WTC11 (cell line): ENCODE measurements at regions not wholly inside any gene's neighbourhood (a gene's known extent, or its start where the extent isn't known, plus 50 kb on each side); places are given as distances from the start of the nearest gene placed in this dataset.
"Not testable (repeated sequence)": the region's sequence is repeated elsewhere in the genome, so short reads cannot be mapped to it uniquely, and the experiment has no call there.

Experiments
- ATAC-seq: fragments of 200-7000 bp; cut with Tn5 transposase; 2 replicates; pipeline ENCODE4 v1.10.0; 2021; ENCODE audit warnings: mild to moderate bottlenecking, moderate library complexity
- CTCF ChIA-PET: fragments of 300-600 bp; sonication (Branson Sonifier 250); formaldehyde crosslinking; loops from one replicate; lab custom pipeline; 2021; ENCODE audit warnings: antibody characterized with exemption; lab: Charles Lee
- POLR2A ChIA-PET: fragments of 350-600 bp; sonication (Branson Sonifier 250); formaldehyde crosslinking; loops from one replicate; lab custom pipeline; 2021; ENCODE audit warnings: antibody characterized with exemption; lab: Charles Lee
- DNase-seq: peaks from one replicate; pipeline ENCODE4 v3.0.0; 2021; ENCODE audit warnings: low spot score
- H3K27ac Mint-ChIP-seq: 2 replicates; pipeline ENCODE4 v1.8.0; 2021; ENCODE audit warnings: mixed read lengths
- H3K27me3 Mint-ChIP-seq: 2 replicates; pipeline ENCODE4 v1.8.0; 2021; ENCODE audit warnings: low read depth, mild to moderate bottlenecking, moderate library complexity, mixed read lengths
- H3K36me3 Mint-ChIP-seq: 2 replicates; pipeline ENCODE4 v1.8.0; 2021; ENCODE audit warnings: mixed read lengths
- H3K4me1 Mint-ChIP-seq: 2 replicates; pipeline ENCODE4 v1.8.0; 2022; ENCODE audit warnings: mixed read lengths
- H3K4me3 Mint-ChIP-seq: 2 replicates; pipeline ENCODE4 v1.8.0; 2021; ENCODE audit warnings: mild to moderate bottlenecking, moderate library complexity, mixed read lengths
- H3K9me3 Mint-ChIP-seq: 2 replicates; pipeline ENCODE4 v1.8.0; 2021; ENCODE audit warnings: mixed read lengths
- CREB1 ChIP-seq: sonication (generic); formaldehyde crosslinking; IDR thresholded peaks from 2 replicates; pipeline ENCODE4 v1.8.0; 2023; ENCODE audit warnings: mild to moderate bottlenecking, missing genetic modification reagents
- FOXP1 ChIP-seq: sonication (generic); formaldehyde crosslinking; IDR thresholded peaks from 2 replicates; pipeline ENCODE4 v1.8.0; 2022; ENCODE audit warnings: missing genetic modification reagents, mild to moderate bottlenecking, moderate library complexity, borderline replicate concordance
- ZNF121 ChIP-seq: sonication (generic); formaldehyde crosslinking; IDR thresholded peaks from 2 replicates; pipeline ENCODE4 v1.8.0; 2023; ENCODE audit warnings: missing genetic modification reagents
- ZNF396 ChIP-seq: fragments of 250-450 bp; sonication (Bioruptor Pico); IDR thresholded peaks from 2 replicates; pipeline ENCODE4 v1.8.0; 2021; ENCODE audit warnings: mild to moderate bottlenecking, moderate library complexity, borderline replicate concordance
- ZNF671 ChIP-seq: fragments of 250-450 bp; sonication (Bioruptor Pico); IDR thresholded peaks from 2 replicates; pipeline ENCODE4 v1.8.0; 2021; ENCODE audit warnings: mild to moderate bottlenecking
- TF ChIP-seq, protein P1 (sequence below): sonication (generic); formaldehyde crosslinking; IDR thresholded peaks from 2 replicates; pipeline ENCODE4 v1.8.0; 2022; ENCODE audit warnings: mild to moderate bottlenecking, missing genetic modification reagents
- TF ChIP-seq, protein P2 (sequence below): sonication (generic); formaldehyde crosslinking; IDR thresholded peaks from 2 replicates; pipeline ENCODE4 v1.8.0; 2022; ENCODE audit warnings: missing genetic modification reagents
- TF ChIP-seq, protein P3 (sequence below): sonication (generic); formaldehyde crosslinking; conservative IDR thresholded peaks from 2 replicates; pipeline ENCODE4 v1.8.1; 2023; ENCODE audit warnings: mild to moderate bottlenecking, low read depth, missing genetic modification reagents, moderate library complexity

DNA sequence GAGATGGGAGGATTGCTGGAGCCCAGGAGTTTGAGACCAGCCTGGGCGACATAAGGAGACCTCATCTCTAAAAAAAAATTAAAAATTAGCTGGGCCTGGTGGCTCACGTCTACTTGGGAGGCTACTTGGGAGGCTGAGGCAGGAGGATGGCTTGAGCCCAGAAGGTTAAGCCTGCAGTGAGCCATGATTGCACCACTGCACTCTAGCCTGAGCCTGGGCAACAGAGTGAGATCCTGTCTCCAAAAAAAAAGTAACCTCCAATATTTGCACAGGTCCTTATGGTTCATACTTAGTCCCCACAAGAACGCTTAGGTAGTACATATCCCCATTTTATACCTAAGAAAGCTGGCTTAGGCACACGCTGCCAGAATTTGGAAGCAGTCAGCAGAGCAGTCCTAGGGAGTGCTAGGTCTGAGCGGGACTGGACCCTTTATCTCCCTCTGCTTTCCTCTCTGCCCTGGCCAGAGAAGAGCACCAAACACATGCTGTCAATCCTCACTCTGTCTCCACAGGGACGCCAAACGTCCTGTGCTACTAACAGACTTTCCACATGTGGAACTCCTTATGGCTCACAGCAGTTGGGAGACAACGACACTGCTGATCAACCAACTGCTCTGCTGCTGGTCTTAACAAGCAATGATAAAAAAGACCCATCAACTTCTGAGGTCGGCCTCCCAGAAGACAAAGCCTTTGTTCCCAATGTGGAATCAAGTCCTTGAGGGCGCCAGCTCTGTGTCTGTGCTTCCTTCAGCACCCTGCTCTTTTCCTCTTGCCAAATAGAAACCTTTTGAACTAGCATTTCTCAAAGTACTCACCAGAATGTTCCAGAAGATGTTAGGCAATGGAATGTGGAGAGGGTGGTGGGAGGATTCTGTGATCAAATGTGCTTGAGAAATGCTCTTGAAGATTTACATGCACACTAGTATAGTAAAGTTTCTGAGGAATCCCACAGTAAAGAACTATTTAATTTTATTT, 226.3 kb upstream of the DTNBP1 start (continued):
- TF ChIP-seq, protein P1, sequence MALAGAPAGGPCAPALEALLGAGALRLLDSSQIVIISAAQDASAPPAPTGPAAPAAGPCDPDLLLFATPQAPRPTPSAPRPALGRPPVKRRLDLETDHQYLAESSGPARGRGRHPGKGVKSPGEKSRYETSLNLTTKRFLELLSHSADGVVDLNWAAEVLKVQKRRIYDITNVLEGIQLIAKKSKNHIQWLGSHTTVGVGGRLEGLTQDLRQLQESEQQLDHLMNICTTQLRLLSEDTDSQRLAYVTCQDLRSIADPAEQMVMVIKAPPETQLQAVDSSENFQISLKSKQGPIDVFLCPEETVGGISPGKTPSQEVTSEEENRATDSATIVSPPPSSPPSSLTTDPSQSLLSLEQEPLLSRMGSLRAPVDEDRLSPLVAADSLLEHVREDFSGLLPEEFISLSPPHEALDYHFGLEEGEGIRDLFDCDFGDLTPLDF, result no peak
- TF ChIP-seq FOXP1 (CRISPR knock-in tag) (no peak), CREB1 (no peak)

DNA sequence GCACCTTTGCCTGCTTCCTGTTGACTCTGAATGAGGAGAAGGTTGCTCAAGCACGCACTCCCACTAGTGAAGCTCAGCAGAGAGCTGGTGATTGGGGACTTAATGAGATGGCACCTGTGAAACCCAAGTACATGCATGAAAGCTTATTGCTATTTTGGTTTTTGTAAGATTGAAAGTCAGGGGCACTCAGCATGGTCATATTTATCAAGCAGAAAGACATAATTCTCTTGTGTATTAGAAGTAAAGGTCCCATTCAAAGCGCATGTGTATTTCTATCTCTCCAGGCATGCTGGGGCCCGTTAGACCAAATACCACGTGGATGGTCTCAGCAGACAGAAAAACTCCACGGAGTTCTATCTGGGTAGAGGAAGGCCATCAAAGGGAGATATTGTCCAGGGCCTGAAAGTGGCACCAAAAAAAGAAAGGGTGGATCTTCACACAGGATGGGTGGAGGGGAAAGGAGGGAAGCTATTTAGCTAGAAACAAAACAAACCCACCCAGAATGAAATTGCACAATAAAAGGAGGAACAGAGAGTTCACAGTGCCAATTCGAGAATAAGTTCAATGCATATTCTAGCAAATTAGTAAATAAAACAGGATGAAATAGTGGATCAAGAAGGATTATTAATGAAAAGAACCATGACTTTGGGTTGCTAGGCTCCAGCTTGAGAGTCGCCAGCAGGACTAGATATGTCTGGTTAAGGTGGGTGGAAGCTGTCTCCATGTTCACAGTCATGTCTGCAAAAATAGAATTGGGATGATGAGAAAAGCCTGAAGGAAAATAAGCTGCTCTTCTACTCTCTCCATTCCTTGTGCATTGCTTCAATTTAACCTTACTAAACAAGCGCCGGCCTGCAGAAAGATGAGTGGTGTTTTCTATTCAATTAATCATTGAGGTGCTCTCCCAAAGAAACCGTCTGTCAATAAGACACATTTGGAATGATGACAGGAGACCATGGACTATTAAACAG, 224.9 kb upstream of the DTNBP1 start:
- POLR2A ChIA-PET, result no interaction called here
- no peaks in the 10 kb centered on the region for H3K36me3 Mint-ChIP-seq
- TF ChIP-seq ZNF671 (CRISPR knock-in tag) (no peak), ZNF396 (no peak)
- TF ChIP-seq, protein P2, sequence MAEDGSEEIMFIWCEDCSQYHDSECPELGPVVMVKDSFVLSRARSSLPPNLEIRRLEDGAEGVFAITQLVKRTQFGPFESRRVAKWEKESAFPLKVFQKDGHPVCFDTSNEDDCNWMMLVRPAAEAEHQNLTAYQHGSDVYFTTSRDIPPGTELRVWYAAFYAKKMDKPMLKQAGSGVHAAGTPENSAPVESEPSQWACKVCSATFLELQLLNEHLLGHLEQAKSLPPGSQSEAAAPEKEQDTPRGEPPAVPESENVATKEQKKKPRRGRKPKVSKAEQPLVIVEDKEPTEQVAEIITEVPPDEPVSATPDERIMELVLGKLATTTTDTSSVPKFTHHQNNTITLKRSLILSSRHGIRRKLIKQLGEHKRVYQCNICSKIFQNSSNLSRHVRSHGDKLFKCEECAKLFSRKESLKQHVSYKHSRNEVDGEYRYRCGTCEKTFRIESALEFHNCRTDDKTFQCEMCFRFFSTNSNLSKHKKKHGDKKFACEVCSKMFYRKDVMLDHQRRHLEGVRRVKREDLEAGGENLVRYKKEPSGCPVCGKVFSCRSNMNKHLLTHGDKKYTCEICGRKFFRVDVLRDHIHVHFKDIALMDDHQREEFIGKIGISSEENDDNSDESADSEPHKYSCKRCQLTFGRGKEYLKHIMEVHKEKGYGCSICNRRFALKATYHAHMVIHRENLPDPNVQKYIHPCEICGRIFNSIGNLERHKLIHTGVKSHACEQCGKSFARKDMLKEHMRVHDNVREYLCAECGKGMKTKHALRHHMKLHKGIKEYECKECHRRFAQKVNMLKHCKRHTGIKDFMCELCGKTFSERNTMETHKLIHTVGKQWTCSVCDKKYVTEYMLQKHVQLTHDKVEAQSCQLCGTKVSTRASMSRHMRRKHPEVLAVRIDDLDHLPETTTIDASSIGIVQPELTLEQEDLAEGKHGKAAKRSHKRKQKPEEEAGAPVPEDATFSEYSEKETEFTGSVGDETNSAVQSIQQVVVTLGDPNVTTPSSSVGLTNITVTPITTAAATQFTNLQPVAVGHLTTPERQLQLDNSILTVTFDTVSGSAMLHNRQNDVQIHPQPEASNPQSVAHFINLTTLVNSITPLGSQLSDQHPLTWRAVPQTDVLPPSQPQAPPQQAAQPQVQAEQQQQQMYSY, result no peak
- TF ChIP-seq, all 79 proteins: peak for 0
- H3K9me3 Mint-ChIP-seq, result no peaks in the 10 kb centered on the region
- DNase-seq, result no peak
- H3K27me3 Mint-ChIP-seq, result no peaks in the 10 kb centered on the region
- H3K4me1 Mint-ChIP-seq, result peaks cover 4% of the 10 kb centered on the region; the same call in 1 of the 2 replicates
- ATAC-seq, result no peak
- H3K4me3 Mint-ChIP-seq, result no peak overlapping the region
- no peak overlapping the region for H3K27ac Mint-ChIP-seq
- CTCF ChIA-PET, result interaction anchor here (1.0 kb wide), 1 partner anchor 196 kb away, joined by 3 read pairs; no protein-coding TSS in a partner anchor

DNA sequence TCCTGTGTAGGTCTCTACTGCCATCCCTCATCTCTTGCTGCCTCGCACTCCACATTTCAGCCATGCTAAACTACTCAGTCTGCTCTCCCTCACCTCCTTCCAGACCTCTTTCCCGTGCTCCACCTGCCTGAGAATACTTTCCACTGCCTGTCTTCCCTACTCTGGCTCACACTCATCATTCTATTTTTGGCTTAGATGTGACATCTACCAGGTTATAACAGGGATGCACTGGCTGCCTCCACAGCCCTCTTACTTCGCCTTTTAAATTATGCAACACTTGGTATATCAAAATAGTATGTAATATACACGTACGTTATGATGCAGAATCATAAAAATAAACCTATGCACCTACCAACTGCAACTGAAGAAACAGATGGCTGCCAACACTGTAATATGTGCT, 222.8 kb upstream of the DTNBP1 start:
- Mint-ChIP-seq H3K27ac (no peak overlapping the region), H3K4me3 (no peak overlapping the region)
- no peak for DNase-seq
- no peak for TF ChIP-seq ZNF121 (CRISPR knock-in tag)
- TF ChIP-seq, protein P3, sequence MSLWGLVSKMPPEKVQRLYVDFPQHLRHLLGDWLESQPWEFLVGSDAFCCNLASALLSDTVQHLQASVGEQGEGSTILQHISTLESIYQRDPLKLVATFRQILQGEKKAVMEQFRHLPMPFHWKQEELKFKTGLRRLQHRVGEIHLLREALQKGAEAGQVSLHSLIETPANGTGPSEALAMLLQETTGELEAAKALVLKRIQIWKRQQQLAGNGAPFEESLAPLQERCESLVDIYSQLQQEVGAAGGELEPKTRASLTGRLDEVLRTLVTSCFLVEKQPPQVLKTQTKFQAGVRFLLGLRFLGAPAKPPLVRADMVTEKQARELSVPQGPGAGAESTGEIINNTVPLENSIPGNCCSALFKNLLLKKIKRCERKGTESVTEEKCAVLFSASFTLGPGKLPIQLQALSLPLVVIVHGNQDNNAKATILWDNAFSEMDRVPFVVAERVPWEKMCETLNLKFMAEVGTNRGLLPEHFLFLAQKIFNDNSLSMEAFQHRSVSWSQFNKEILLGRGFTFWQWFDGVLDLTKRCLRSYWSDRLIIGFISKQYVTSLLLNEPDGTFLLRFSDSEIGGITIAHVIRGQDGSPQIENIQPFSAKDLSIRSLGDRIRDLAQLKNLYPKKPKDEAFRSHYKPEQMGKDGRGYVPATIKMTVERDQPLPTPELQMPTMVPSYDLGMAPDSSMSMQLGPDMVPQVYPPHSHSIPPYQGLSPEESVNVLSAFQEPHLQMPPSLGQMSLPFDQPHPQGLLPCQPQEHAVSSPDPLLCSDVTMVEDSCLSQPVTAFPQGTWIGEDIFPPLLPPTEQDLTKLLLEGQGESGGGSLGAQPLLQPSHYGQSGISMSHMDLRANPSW (CRISPR knock-in tag), result no peak
- TF ChIP-seq, all 79 proteins: peak for 0
- no peak for ATAC-seq
- 0 out of 2 replicates have a peak, but pooled peaks cover 2% of the 10 kb centered on the region for H3K9me3 Mint-ChIP-seq
- H3K27me3 Mint-ChIP-seq, result no peaks in the 10 kb centered on the region
- POLR2A ChIA-PET, result no interaction called here
- H3K36me3 Mint-ChIP-seq, result no peaks in the 10 kb centered on the region
- H3K4me1 Mint-ChIP-seq, result peaks cover 4% of the 10 kb centered on the region; the same call in 1 of the 2 replicates
- CTCF ChIA-PET, result no interaction called here

DNA sequence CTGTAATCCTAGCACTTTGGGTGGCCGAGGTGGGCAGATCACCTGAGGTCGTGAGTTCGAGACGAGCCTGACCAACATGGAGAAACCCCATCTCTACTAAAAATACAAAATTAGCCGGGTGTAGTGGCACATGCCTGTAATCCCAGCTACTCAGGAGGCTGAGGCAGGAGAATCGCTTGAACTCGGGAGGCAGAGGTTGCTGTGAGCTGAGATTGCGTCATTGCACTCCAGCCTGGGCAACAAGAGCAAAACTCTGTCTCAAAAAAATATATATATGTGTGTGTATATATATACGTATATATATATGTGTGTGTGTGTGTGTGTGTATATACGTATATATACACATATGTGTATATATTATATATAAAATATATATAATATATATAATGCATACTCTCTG, 220.8 kb upstream of the DTNBP1 start:
- H3K4me1 Mint-ChIP-seq, H3K27me3 Mint-ChIP-seq, H3K4me3 Mint-ChIP-seq, H3K27ac Mint-ChIP-seq, ATAC-seq, CTCF ChIA-PET, DNase-seq, POLR2A ChIA-PET, H3K9me3 Mint-ChIP-seq, H3K36me3 Mint-ChIP-seq: not testable (repeated sequence)
